ENCODE measurements at regions not wholly inside any gene's neighbourhood (a gene's known extent, or its start where the extent isn't known, plus 50 kb on each side); places are given as distances from the start of the nearest gene placed in this dataset.
"Not testable (repeated sequence)": the region's sequence is repeated elsewhere in the genome, so short reads cannot be mapped to it uniquely, and the experiment has no call there.

DNA sequence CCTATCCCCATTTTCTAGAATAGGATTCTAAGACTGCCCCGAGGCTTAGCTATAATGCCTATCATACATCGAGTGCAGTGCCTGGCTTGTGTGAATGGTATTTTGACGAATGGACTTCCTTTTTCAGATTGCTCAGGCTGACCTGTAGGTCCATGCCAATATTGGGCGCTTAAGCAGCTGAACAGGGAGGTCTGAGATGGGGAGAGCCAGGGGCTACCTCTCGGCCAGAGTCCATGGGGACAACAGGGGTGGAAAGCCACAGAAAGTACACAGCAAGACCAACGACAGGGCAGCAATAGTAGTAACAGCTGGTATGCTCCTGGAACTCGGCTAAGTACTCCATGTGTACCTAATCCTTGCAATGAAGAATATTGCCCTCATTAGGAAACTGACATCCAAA lies 91.7 kb upstream of the WSCD1 start:
- no peak for DNase-seq

DNA sequence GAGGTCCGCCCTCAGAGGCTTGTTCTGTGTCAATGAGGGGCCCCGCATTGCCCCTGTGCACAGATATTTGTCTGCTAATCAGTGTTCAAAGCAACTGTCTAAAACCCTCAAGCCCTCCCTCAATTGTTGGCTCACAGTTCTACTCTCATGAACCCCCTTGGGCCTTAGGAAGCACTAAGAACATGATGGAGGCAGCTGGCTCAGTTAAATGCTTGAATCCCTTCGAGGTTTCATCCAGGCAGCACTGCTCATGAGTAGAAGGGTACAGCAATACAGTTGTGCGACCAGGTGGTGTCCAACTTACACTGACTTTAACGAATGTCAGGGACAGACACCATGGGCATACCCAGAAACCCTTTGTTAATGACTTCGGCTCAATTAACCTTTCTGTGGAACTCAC lies 89.2 kb upstream of the WSCD1 start:
- no peak for DNase-seq

DNA sequence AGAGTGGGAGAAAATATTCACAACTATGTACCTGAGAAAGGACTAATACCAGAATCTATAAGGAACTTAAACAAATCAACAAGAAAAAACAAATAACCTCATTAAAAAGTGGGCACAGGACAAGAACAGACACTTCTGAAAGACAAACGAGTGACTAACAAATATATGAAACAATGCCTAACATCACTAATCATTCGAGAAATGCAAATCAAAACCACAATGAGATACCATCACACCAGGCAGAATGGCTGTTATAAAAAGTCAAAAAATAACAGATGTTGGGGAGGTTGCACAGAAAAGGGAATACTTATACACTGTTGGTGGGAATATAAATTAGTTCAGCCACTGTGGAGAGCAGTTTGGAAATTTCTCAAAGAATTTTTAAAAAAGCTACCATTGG lies 83.5 kb upstream of the WSCD1 start:
- DNase-seq: no peak

DNA sequence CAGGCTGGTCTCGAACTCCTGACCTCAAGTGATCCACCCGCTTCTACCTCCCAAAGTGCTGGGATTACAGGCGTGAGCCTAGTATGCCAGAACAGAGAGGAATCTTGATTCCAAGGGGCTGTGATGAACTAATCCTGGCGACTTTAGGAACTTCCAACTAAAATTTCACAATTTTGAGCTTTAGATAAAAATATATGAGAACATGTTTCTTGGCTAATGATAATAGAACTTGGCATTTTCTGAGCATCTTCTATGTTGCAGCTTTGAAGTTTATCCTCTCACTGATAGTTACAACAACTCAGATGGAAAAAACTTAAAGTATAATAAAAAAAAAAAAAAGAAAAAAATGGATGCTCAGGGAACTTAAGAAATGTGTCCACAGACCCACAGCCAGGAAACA lies 69.8 kb upstream of the WSCD1 start:
- no peak for DNase-seq

DNA sequence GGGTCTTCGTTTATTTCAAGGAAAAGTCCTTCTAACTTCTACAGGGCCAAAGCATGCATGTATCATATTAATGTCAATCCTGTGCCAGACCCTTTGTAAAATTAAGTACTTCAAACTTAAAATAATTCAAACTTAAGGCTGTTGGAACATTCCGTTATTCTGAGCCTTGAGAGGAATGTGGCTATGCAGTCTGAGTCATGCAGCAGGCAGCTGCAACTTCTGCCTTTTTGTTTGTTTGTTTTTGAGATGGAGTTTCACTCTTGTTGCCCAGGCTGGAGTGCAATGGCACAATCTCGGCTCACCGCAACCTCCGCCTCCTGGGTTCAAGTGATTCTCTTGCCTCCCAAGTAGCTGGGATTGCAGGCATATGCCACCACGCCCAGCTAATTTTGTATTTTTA lies 67.0 kb upstream of the WSCD1 start:
- not testable (repeated sequence) for DNase-seq

DNA sequence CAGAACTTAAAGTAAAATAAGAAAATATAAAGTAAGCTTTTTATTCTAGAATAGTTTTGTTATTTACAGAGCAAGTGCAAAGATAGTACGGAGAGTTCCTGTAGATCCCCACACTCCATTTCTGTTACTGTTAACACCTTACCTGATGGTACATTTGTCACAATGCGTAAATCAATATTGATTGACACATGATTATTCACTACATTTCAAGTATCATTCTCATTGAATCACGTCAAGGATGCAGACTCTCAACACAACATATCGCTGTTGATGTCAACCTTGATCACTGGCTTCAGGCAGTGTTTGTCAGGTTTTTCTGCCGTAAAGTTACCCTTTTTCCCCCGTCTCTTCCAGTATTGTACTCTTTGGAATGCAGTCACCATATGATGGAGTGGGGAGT lies 64.2 kb upstream of the WSCD1 start:
- no peak for DNase-seq

DNA sequence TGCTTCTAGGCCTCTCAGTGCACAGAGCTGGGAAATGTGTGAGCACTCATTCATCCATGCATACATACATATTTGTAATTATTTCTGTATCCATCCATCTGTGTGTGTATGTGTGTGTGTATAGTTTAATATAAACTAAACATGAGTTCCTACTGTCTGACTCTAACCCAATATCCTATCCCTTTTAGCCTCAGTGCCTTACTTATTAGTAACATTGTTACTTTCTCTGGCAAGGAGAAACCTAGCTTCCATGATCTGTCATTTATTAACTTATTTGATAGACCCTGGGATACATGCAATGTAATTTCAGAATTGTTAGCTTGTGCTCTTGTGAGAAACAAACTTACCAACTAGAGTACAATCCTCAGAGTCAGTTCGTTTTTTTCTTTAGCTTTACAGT lies 59.0 kb upstream of the WSCD1 start:
- DNase-seq: no peak

DNA sequence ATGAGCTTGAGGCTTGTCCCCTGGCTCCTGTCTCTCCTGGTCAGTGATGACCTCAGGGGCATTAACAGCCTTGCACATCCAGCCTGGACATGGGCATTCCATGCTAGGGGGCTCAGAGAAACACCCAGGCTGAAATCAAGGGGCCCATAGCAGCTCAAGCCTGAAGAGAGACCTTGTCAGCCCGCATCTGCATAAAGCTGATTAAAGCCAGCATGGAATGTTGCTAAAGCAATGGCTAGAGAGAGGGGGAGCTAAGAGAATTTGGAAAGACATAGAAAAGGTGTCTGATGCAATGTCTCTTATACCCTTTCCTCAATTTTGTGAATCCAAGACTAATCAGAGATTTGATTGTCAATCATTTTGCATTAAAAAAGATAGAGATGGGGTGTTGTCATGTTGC lies 51.4 kb upstream of the WSCD1 start:
- no peak for DNase-seq

DNA sequence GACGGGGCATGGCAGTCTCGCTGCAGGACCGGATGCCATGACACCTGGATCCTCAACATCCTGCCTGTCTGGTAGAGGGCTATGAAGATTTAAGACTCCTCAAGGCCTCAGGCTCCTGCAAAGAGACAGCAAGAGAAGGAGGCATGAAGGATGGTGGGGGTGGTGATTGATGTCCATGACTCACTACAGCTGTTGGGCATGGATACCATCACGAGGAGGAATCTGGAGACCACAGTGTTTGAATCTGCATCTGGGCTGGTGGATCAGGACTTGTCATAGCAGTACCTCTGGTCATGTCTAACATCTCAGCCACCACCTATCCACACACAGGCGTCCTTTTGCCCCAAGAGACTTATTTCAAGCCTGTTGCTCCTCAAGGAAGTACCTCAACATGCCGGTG lies 50.2 kb upstream of the WSCD1 start:
- no peak for DNase-seq

DNA sequence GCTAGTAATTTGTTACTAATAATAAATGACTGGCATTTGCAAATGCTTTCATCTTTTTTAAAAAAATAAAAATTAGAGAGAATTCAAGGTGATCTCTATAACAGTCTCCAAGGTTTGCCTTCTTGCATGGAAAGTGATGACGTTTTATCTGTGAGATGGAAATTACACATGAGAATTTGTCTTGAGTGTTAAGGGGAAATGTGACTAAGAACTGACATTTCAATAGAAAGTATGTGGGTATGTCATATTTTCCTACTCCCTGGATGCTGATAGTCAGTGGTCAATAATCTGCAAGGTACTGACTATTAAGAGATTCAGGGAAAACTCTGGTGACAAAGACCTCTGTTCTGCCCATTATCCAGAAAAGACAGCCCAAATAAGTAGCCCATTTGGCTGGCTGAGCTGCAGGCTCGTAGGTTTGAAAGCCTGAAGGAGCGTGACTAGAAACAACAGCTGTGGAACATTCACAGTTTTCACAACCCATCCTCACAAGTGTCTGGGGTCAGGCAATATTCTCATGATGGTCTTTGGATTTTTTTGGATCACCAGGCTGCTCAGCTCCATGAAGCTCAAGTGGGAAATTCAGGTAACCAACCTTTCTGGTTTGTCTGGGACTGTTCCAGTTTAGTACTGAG lies 49.7 kb upstream of the WSCD1 start:
- DNase-seq: no peak

Measured in NCI-H2029 (cell line).